DMS 273 (cell line): ENCODE measurements at regions not wholly inside any gene's neighbourhood (a gene's known extent, or its start where the extent isn't known, plus 50 kb on each side); places are given as distances from the start of the nearest gene placed in this dataset.

Experiments used
- DNase-seq: peaks from one replicate; lab custom pipeline; 2025; ENCODE audit not compliant: unreplicated experiment; lab: John Stamatoyannopoulos, UW

DNA sequence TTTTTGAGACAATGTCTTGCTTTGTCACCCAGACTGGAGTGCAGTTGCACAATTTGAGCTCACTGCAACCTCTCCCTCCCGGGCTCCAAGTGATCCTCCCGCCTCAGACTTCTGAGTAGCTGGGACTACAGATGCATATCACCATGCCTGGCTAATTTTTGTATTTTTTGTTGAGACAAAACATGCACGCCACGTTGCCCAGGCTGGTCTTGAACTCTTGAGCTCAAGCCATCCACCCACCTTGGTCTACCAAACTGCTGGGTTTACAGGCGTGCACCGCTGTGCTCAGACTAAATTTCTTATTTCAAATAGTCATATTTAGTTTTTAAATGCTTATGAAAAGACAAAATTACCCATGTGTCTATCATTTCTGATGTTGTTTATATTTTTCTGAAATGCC is 2324.1 kb downstream of the MAT2B start:
- no peak for DNase-seq

DNA sequence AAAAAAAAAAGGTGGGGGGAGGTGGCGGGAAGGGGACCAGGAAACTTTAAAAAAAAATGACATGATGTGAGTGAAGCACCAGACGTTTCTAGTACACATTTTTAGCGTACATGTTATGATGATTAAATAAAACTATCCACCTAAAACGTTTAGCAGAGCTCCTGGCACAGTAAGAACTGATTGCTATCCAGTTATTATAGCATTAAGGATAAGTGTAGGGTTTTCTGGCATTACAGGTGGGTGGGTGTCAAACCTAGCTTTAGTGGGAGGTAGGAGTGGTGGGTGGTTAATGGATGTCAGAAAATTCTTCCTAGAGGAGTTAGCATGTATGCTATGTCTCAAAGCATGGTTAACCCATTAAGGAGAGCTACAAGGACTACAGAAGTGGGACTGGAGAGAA is 2329.5 kb downstream of the MAT2B start:
- DNase-seq: no peak

DNA sequence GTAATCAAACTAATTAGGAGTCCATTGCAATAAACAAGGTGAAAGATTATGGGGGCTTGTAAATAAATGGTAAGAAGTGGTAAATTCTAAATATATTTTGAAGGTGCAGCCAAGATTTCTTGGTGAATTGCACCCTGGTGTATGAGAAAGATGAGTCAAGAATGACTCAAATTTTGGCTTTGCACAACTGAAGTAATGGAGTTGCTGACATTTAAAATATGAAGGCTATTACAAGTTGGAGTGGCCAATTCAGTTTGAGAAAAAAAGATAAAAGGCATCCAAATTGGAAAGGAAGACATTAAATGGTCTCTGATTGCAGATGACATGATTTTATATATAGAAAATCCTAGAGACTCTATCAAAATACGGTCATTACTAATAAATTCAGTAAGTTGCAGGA is 2330.6 kb downstream of the MAT2B start:
- no peak for DNase-seq

DNA sequence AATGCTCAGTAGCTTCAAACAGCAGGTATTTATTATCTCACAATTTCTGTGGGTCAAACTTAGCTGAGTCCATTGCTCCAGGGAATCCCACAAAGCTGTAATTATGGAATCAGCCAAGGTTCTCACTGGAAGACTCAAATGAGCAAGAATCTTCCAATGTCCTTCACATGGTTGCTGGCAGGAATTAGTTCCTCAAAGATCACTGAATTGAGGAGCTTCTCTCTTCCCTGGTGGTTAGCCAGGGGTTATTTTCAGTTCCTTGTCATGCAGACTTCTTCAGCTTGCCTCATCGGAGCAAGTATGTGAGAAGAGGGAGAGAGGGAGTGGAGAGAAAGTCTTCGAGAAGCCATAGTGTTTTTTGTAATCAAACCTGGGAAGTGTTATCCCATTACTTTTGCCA is 2331.9 kb downstream of the MAT2B start:
- DNase-seq: no peak

DNA sequence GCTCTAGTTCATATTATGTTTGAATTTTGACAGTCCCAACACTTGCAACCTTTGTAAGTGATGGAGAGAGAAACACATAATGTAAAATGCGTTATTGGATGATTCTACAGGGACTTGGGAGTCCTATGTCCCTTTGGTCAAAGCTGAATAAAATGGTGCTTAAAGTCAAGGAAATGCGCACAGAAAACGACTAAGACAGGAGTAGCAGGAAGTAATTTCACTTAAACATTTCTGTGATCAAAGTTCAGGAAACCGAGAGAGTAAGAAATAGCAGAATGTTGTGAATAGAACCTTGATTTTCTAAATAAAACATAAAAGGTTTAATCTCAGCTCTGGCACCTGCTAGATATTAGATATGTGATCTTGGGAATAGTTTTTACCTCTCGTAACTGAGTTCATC is 2339.2 kb downstream of the MAT2B start:
- DNase-seq: no peak

DNA sequence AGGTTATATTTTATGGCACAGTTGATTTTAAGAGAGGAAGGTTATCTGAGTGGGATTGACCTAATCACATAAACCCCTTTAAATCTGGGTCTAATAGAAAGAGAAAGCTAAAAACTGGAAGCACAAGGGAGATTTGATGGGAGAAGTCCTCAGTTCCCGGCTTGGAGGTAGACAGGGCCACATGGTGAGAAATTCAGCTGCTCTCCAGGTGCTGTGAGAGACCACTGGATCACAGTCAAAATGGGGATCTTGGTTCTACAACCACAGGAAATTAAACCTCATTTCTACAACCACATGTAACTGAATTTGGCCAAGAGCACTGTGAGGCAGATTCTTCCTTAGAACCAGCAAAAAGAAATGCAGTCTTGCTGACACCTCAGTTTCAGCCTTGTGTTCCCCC is 2352.7 kb downstream of the MAT2B start:
- DNase-seq: no peak

DNA sequence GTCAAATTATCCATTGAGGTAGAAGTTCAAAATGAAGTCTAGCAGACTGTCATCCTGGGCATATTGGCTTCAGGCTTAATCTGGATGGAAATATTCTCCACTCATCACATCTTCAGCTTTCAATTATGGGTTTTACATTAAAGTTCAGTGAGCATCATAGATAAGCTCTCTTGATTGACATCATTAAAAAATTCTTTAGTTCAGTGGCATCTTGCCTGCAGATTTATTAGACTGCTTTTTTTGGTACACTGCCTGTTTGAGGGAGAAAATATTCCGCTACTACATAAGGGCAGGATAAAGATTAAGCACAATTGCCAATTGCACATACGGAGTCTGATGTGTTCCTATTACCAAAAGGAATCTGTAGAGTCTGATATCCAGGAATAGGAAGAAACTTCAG is 2353.8 kb downstream of the MAT2B start:
- no peak for DNase-seq

DNA sequence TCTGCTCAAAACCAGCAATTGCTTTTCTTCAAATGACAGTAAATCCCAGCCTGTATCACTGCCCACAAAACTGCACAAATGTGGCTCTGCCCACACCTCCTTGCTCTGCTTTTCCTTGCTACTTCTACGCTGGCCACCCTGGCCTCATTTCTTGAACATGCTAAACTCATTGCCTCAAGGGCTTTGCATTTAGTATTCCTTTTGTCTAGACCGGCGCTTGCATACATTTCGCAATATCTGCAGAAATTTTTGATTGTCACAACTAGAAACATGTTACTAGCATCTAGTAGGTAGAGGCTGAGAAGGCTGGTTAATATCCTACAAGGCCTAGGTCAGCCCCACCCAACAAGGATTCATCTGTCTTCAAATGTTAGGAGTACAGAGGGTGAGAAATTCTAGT is 2357.8 kb downstream of the MAT2B start:
- no peak for DNase-seq

DNA sequence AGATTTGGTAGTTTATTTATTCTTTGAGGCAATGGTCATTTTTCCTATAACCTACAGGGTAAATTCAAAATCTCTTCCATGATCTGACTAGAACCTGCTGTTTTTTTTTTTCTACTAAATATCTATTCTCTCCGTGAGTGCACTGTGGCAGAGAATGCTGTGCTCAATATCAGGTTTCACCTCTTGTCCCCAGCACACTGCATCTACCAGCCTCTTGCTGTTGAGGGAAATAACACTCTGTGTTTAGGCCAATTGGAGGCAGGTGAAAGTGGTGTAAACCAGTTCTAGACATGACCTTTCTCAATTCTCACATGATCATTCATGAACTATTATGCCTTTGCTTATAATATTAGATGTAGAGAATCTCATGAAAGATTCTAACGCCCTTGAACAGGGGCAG is 2365.9 kb downstream of the MAT2B start:
- DNase-seq: no peak

DNA sequence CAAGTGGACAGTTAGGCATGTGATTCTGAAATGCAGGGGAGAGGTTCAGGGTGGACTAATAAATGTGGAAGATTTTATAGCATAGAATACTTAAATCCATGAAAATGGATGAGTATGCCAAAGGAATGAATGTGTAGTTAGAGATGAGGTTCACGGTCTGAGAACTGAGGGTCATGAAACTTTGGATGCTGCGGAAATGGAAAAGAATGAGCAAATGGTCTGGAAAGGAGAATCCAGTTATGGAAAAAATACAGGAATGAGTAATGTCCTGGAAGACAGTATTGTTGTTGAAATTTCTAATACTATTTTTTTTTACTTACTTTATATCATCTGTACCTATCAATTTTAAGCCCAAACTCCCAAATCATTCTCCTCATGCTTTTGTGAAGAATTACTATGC is 2369.4 kb downstream of the MAT2B start:
- no peak for DNase-seq

DNA sequence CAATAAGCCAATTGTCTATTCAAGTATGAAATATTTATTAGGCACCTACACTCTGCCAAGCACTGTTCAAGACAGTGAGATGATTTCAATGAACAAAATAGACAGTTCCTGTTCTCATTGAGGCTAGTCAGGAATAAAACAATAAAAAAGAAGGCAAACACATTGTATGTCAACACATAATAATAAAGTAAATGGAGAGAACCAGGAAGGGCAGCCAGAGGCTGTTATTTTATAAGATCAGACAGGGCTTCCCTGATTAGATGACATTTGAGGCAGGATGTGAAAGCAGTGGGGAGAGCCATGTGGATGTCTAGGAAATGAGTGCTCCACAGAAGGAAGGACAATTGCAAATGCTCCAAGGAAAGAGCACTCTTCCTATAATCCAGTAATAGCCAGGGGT is 2371.1 kb downstream of the MAT2B start:
- DNase-seq: no peak

DNA sequence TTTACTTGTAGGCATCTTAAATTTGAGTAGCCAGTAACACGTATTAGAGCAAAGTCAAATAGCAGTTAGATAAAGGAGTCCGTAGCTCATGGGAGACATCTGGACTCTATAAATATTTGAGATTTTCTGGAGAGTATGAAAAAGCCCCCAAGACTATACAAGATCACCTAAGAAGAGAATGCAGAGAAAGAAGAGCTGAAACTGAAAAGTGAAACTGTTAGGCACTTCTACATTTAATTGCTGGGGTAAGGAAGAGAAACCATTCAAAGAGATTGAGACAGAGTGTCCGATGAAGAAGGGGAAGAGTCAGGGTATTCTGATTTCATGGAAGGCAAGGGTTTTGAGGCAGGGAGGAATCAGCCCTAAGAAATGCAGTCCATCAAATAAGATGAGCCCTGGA is 2372.1 kb downstream of the MAT2B start:
- DNase-seq: no peak

DNA sequence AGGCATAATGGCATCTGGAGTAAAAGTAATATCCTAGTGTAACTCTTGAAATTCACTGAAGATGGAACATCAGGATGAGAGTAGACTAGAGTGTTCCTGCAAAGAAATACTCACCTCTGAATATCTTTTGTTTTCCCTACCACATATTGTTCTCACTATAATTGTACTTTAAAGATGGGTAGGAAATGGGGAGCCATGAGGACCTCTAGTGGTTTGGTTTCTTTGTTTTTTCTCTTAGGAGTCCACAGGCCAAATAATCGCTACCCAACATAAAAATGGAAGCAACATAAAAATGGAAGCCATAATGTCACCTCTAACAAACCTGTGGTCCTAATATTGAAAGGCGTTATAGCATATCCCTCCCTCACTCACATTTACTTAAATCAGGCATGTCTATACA is 2375.8 kb downstream of the MAT2B start:
- peak; percentile 0 for DNase-seq

DNA sequence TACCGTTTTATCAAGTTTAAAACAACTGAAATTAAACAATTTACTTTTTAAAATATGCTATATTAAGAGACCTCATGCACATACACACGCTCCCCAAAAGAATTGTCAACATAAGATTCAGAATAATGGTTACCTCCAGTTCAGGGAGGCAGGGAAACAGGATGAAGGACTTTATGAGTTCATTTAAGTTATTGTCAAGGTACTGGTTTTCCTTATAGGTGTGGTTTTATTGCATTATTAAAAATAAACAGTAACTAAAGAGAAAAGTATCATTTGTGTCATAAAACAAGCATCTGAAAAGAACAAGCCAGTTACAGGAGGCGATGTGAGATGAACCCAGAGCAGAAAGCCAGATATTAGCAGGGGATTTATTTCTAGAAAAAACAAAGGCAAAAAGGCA is 2376.7 kb downstream of the MAT2B start:
- no peak for DNase-seq

DNA sequence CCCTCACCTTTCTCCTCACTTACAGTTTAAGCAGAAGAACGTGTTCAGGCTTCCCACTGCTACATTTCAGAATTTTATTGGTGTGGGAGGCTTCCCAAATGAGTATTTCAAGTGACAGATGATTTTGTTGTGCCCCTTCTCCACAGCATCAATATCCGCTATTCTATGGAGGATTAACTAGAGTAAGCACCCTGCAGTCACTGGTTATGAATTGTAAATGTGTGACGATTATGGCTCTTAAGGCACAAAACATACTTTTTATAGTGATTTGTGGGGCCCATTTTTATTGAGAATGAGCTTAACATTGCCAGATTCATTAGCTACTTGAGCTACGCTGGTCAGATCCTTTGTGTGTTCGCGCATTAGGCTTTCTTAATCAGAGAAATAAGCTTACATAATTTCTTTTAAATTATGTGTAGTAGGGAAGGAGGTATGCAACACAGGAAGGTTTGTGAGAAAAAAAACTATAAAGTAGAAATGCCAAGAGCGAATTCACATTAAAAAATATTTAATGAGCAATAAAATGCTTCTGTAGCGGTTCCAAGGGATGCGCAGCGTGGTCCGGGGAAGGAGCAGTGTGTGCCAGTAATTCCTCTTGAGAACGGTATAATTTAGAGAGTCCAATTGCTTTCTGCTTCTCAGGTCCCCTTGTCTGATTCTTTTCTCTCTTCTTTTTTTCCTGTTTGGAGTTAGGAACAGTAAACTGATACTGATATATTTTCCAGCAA is 2380.4 kb downstream of the MAT2B start:
- no peak for DNase-seq

DNA sequence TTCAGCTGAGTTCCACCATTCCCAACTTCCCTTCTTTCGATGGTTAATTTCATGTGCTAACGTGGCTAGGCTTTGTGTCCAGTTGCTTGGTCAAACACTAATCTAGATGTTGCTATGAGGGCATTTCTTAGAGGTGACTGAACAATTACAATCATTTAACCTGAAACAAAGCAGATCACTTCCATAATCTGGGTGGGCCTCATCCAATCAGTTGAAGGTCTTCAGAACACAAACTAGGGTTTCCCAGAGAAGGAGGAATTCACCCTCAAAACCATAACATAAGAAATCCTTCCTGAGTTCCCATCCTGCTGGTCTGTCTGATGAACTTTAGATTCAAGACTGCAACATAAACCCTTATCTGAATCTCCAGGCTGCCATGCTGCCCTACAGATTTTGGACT is 2381.7 kb downstream of the MAT2B start:
- DNase-seq: no peak

DNA sequence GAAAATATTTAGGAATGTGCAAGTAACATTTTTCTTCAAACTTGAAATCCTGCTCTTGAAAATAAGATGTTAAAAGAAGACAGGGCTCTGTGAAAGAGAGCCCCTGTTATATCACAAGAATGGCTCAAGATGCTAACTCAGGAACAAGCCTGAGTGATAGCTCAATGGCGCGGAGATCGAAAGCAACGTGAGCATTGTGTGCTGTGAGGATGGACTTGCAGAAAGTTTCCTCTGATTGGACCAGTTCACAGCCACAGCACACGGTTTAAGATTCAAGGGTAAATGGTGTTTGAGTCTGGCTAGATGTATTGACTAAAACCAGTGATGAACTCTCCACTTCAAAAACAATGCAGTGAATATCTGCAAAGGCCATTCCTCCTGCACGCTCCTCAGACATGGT is 2387.0 kb downstream of the MAT2B start:
- no peak for DNase-seq

DNA sequence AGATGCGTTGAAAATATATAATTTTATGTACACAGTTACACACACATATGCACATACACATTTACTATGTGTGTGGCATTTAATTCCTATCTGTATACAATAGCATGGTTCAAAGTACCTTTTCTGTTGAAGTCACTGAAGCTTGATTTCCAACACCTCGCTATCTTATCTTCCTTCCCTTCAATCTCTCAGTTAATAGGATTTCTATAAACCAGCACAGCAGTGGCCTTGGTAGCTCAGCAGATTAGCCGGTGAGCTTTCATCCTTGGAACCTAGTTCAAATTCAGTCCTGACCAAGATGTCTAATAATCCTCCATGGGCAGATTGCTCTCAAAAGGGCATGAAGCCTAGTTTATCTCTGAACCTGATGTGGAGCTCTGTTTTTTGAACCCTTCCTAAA is 2389.5 kb downstream of the MAT2B start:
- DNase-seq: no peak

DNA sequence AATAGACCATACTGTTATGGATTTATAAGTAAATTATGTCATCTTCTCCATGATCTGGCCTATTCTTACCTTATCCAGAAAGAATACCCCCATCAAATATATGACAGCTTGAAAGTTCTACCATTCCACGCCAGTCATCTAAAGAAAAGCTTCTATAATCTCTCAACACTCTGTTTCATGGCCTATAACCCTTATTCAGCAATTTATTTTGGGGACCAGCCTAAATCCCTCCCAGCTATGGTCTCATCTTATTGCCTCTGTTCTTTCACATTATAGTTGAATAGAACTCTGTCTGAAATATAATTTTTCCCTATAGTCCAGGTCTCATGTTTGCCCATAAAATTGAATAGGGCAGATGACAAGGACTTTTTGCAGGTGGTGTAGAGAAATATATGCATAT is 2387.6 kb upstream of the WWC1 start:
- DNase-seq: no peak

DNA sequence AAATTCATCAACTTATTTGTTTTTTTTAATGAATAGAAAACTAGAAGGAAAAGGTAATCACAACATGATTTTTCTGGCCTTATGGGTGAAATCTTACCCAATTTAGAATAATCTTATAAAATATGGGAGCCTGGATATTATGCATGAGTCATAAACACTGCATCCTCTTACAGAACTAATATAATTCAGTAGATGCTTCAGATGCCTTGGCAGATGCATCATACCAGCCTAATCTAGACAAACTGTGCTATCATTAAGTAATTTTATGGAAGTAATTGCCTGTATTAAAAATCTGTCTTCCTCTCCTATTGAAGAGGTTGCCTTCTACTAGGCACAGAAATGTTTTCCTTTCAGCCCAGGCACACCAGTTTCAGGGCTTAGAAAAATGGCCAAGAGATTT is 2384.6 kb upstream of the WWC1 start:
- no peak for DNase-seq

DNA sequence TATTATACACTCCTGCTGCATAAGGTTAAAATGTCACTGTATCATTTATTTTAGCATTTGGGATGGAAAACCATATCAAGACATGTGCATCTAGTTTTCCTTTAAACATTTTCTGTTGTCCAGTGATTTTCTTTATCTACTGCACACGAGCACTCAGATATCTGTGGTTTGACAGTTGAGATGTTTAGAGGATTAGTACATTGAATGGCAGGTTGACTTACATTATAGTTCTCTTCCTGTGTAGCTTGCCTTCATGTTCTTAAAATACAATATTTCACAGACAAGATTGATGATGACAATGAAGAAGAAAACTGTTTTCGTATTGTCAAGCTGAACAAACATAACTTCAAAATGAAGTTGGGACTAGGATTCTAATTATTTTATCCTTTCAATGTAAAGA is 2378.4 kb upstream of the WWC1 start:
- DNase-seq: no peak

DNA sequence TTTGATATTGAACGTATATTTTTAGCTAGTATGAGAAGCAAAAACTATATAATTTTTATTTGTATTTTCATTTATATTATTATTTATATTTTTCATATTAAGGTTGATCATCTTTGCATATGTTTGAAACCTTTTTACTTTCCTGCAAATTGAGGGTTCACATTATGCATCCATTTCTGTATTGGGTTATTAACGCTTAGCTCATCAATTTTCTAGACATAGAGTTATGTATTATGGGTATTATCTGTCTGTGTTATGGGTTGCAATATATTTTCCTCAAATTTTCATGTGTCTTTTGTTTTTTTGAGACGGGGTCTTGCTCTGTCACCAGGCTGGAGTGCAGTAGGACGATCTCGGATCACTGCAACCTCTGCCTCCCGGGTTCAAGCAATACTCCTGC is 2377.0 kb upstream of the WWC1 start:
- DNase-seq: no peak

DNA sequence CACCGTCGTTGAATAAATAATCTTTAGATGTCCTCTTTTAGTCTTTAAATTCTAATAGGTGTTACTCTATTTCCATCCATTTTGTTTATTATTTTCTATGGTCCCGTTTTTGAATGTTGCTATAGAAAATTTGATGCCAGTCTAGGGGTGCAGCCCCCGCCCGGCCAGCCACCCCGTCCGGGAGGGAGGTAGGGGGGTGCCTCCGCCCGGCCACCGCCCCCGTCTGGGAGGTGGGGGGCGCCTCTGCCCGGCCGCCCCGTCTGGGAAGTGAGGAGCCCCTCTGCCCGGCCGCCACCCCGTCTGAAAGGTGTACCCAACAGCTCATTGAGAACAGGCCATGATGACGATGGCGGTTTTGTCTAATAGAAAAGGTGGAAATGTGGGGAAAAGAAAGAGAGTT is 2372.2 kb upstream of the WWC1 start:
- DNase-seq: no peak

DNA sequence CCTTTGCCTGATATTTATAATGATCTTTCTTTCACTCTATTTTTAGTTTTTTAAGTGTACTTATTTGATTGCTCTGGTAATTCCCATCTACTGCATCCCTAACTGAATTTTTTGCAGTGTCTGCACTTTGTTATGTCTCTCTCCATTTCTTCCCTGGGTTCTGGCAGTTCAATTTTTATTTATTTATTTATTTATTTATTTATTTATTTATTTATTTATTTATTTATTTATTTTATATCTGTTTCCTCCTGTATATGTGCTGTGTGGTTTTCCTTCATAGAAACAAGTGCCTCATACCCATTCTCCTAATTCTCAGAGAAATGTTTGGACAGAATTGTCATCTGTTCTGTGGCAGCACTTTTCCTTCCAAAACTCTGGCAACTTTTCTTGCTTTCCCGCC is 2370.8 kb upstream of the WWC1 start:
- DNase-seq: no peak
